GM18517 (cell line): ENCODE measurements at regions not wholly inside any gene's neighbourhood (a gene's known extent, or its start where the extent isn't known, plus 50 kb on each side); places are given as distances from the start of the nearest gene placed in this dataset.
"Not testable (repeated sequence)": the region's sequence is repeated elsewhere in the genome, so short reads cannot be mapped to it uniquely, and the experiment has no call there.

Source experiments
- ATAC-seq: cut with Tn5 transposase; IDR thresholded peaks from one replicate; pipeline ENCODE4 v1.9.1; 2021; ENCODE audit warnings: mild to moderate bottlenecking, moderate library complexity; ENCODE audit not compliant: unreplicated experiment

- no peak for ATAC-seq
Observed at GRCh38 chr21:35548904-35549615, 500.0 kb upstream of the RUNX1 start.

- ATAC-seq, result no peak
Observed at GRCh38 chr21:35547946-35548774, 499.1 kb upstream of the RUNX1 start.

GRCh38 chr21:35543746-35544145 lies 494.6 kb upstream of the RUNX1 start:
- ATAC-seq, result no peak

GRCh38 chr21:35540950-35541638 lies 492.0 kb upstream of the RUNX1 start:
- no peak for ATAC-seq

- ATAC-seq, result no peak
Observed at GRCh38 chr21:35538386-35538785, 489.3 kb upstream of the RUNX1 start.

- no peak for ATAC-seq
Observed at GRCh38 chr21:35537604-35538003, 488.5 kb upstream of the RUNX1 start.

GRCh38 chr21:35533893-35534292 lies 484.8 kb upstream of the RUNX1 start:
- ATAC-seq, result no peak

- ATAC-seq, result no peak
Observed at GRCh38 chr21:35530766-35531165, 481.7 kb upstream of the RUNX1 start.

- no peak for ATAC-seq
Observed at GRCh38 chr21:35529171-35529863, 480.2 kb upstream of the RUNX1 start.

GRCh38 chr21:35528116-35529042 lies 479.3 kb upstream of the RUNX1 start:
- no peak for ATAC-seq

GRCh38 chr21:35527358-35527757 lies 478.3 kb upstream of the RUNX1 start:
- no peak for ATAC-seq

GRCh38 chr21:35525443-35525842 lies 476.3 kb upstream of the RUNX1 start:
- ATAC-seq, result no peak

GRCh38 chr21:35521852-35522505 lies 472.9 kb upstream of the RUNX1 start:
- ATAC-seq, result no peak

GRCh38 chr21:35521293-35521692 lies 472.2 kb upstream of the RUNX1 start:
- ATAC-seq, result no peak

- no peak for ATAC-seq
Observed at GRCh38 chr21:35520856-35521255, 471.8 kb upstream of the RUNX1 start.

GRCh38 chr21:35520302-35520701 lies 471.2 kb upstream of the RUNX1 start:
- no peak for ATAC-seq

GRCh38 chr21:35517865-35518264 lies 468.8 kb upstream of the RUNX1 start:
- ATAC-seq, result no peak

- ATAC-seq, result not testable (repeated sequence)
Observed at GRCh38 chr21:35516292-35516691, 467.2 kb upstream of the RUNX1 start.

- no peak for ATAC-seq
Observed at GRCh38 chr21:35512346-35512745, 463.2 kb upstream of the RUNX1 start.
